ENCODE measurements at regions not wholly inside any gene's neighbourhood (a gene's known extent, or its start where the extent isn't known, plus 50 kb on each side); places are given as distances from the start of the nearest gene placed in this dataset.

DNA sequence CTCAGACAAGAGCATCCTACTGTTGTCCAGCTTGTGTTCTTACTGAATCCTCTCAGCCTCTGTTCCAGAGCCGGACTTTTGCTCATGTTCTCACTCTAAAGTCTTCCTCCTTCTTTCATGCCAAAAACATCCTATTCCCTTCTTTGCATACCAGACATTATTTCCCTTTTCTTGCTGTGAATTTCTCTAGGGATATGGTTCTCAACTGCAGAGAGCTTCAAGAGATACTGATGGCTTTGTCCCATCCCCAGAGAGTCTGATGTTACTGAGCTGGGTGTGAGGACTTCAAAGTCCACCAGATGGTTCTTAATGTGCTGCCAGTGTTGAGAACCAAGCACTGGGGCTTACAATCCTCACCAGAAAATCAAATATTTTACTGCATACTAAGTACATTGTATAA is 98.6 kb upstream of the FER start:
- TF ChIP-seq EZH2phosphoT487 (IDR thresholded peaks at IDR 0.05; ENCODE audit: borderline replicate concordance) (no peak), ZBTB33 (IDR thresholded peaks at IDR 0.05; ENCODE audit: extremely low read depth, insufficient replicate concordance, low read length) (no peak)
- TF ChIP-seq, protein P1, sequence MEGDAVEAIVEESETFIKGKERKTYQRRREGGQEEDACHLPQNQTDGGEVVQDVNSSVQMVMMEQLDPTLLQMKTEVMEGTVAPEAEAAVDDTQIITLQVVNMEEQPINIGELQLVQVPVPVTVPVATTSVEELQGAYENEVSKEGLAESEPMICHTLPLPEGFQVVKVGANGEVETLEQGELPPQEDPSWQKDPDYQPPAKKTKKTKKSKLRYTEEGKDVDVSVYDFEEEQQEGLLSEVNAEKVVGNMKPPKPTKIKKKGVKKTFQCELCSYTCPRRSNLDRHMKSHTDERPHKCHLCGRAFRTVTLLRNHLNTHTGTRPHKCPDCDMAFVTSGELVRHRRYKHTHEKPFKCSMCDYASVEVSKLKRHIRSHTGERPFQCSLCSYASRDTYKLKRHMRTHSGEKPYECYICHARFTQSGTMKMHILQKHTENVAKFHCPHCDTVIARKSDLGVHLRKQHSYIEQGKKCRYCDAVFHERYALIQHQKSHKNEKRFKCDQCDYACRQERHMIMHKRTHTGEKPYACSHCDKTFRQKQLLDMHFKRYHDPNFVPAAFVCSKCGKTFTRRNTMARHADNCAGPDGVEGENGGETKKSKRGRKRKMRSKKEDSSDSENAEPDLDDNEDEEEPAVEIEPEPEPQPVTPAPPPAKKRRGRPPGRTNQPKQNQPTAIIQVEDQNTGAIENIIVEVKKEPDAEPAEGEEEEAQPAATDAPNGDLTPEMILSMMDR (IDR thresholded peaks at IDR 0.05 in 2 of 3, conservative IDR thresholded peaks at IDR 0.05 in 1 of 3; ENCODE audit: borderline replicate concordance in 1 of 3, insufficient read depth in 1 of 3, low read depth in 2 of 3, low read length in 2 of 3), result no peak
- TF ChIP-seq, protein P2, sequence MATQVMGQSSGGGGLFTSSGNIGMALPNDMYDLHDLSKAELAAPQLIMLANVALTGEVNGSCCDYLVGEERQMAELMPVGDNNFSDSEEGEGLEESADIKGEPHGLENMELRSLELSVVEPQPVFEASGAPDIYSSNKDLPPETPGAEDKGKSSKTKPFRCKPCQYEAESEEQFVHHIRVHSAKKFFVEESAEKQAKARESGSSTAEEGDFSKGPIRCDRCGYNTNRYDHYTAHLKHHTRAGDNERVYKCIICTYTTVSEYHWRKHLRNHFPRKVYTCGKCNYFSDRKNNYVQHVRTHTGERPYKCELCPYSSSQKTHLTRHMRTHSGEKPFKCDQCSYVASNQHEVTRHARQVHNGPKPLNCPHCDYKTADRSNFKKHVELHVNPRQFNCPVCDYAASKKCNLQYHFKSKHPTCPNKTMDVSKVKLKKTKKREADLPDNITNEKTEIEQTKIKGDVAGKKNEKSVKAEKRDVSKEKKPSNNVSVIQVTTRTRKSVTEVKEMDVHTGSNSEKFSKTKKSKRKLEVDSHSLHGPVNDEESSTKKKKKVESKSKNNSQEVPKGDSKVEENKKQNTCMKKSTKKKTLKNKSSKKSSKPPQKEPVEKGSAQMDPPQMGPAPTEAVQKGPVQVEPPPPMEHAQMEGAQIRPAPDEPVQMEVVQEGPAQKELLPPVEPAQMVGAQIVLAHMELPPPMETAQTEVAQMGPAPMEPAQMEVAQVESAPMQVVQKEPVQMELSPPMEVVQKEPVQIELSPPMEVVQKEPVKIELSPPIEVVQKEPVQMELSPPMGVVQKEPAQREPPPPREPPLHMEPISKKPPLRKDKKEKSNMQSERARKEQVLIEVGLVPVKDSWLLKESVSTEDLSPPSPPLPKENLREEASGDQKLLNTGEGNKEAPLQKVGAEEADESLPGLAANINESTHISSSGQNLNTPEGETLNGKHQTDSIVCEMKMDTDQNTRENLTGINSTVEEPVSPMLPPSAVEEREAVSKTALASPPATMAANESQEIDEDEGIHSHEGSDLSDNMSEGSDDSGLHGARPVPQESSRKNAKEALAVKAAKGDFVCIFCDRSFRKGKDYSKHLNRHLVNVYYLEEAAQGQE (IDR thresholded peaks at IDR 0.05; ENCODE audit: low read depth), result no peak
